Esophagus muscularis mucosa (tissue), 4 donors: ENCODE measurements at regions not wholly inside any gene's neighbourhood (a gene's known extent, or its start where the extent isn't known, plus 50 kb on each side); places are given as distances from the start of the nearest gene placed in this dataset.

Experiments
- DNase-seq: peaks from one replicate; pipeline ENCODE4 v3.0.0-alpha.2; 2017; ENCODE audit errors: extremely low spot score
- H3K27ac ChIP-seq, 4 donors: fragments of 200-600 bp; sonication (generic); replicated peaks in 1 of 4; 1 replicate in 3 of 4; 2 replicates in 1 of 4; pipeline ENCODE4 v1.5.1; 2016 to 2019; ENCODE audit warnings: mild to moderate bottlenecking in 1 of 4
- H3K27me3 ChIP-seq, 4 donors: fragments of 200-600 bp; sonication (generic); one replicate each; pipeline versions ENCODE4 v1.5.1 to v1.6.0; 2016 to 2019
- H3K36me3 ChIP-seq, 4 donors: fragments of 200-600 bp; sonication (generic); one replicate each; pipeline ENCODE4 v1.5.1; 2016 to 2019
- H3K4me1 ChIP-seq, 4 donors: fragments of 200-600 bp; sonication (generic); one replicate each; pipeline ENCODE4 v1.5.1; 2016 to 2019
- H3K4me3 ChIP-seq, 4 donors: fragments of 200-600 bp; sonication (generic); 1 replicate in 2 of 4; 2 replicates in 2 of 4; pipeline ENCODE4 v1.5.1; 2016 to 2019; ENCODE audit warnings: mild to moderate bottlenecking in 4 of 4, moderate library complexity in 1 of 4
- H3K9me3 ChIP-seq, 4 donors: fragments of 200-600 bp; sonication (generic); 1 replicate in 3 of 4; 2 replicates in 1 of 4; pipeline ENCODE4 v1.5.1; 2016 to 2019
- EP300 ChIP-seq: sonication (generic); formaldehyde crosslinking; IDR thresholded peaks from one replicate; pipeline ENCODE4 v1.6.1; 2017; ENCODE audit warnings: antibody characterized with exemption
- POLR2A ChIP-seq: fragments of 450-650 bp; IDR thresholded peaks from one replicate; pipeline ENCODE4 v1.6.1; 2017; ENCODE audit warnings: antibody characterized with exemption, moderate library complexity, mild to moderate bottlenecking, low read depth
- POLR2AphosphoS5 ChIP-seq, 2 donors: sonication (generic); formaldehyde crosslinking; IDR thresholded peaks; one replicate each; pipeline ENCODE4 v1.6.1; 2017; ENCODE audit warnings: antibody characterized with exemption in 2 of 2
- WGBS: methylation state at CpG from one replicate; pipeline ENCODE4 v1.1.5; 2018; 5-methylcytosine and 5-hydroxymethylcytosine counted together
- intact Hi-C: fragments of 100-400 bp; cut with DNase I; formaldehyde crosslinking; loops from one replicate; pipeline ENCODE4 v1.15.1; 2023
- TF ChIP-seq, protein P1 (sequence below), 3 experiments: fragments of 200-600 bp in 2 of 3; fragments of 450-650 bp in 1 of 3; sonication (generic) in 2 of 3; IDR thresholded peaks; one replicate each; pipeline ENCODE4 v1.5.1; 2017 to 2019; ENCODE audit warnings: antibody characterized with exemption in 3 of 3, mild to moderate bottlenecking in 2 of 3, moderate library complexity in 1 of 3

DNA sequence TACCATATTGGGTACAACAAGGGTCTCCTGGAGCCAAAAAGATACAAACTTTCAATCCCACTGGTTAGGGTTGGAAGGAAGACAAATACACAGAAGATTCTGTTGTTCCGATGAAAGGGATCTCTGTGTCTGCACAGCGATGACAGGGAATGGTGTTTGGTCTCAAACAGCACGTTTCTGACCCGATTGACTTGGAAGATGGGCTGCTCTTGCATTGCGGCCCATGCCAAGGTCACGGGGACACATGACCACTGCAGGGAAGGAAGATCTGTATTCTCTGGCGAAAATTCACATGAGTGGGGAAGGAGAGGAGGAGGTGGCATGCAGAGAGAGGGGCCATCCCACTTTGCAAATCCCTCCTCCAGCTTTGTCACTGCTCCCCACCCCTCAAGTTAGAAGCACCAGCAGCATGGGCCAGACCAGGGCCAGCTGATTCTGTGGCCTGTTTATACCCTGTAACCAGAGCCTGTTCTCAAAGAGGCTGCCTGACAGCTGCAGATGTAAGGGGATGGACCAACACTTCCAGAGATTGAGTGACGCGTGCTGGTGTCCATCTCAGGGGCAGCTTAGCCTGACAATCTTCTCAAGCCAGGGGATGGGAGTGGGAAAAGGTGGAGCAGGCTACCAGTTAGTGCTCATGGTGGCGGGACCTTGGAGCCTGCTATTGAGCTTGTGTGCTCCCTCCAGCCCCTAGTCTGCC, 57.2 kb downstream of the TNP1 start:
- Histone ChIP-seq H3K4me3 (no peak overlapping the region), H3K27ac (no peak overlapping the region), H3K9me3 (no peaks in the 10 kb centered on the region), H3K36me3 (no peaks in the 10 kb centered on the region), H3K27me3 (no peaks in the 10 kb centered on the region), H3K4me1 (peaks cover 17 to 38% (median 29%) of the 10 kb centered on the region in 4 donors)
- DNase-seq = no peak
- intact Hi-C loops = no loop called here
- 94% methylated on average over 10 of the region's 10 CpGs for WGBS
- TF ChIP-seq EP300 = no peak
- no peak for TF ChIP-seq POLR2AphosphoS5 (IDR thresholded peaks at IDR 0.05)
- TF ChIP-seq POLR2A = no peak
- TF ChIP-seq, protein P1, sequence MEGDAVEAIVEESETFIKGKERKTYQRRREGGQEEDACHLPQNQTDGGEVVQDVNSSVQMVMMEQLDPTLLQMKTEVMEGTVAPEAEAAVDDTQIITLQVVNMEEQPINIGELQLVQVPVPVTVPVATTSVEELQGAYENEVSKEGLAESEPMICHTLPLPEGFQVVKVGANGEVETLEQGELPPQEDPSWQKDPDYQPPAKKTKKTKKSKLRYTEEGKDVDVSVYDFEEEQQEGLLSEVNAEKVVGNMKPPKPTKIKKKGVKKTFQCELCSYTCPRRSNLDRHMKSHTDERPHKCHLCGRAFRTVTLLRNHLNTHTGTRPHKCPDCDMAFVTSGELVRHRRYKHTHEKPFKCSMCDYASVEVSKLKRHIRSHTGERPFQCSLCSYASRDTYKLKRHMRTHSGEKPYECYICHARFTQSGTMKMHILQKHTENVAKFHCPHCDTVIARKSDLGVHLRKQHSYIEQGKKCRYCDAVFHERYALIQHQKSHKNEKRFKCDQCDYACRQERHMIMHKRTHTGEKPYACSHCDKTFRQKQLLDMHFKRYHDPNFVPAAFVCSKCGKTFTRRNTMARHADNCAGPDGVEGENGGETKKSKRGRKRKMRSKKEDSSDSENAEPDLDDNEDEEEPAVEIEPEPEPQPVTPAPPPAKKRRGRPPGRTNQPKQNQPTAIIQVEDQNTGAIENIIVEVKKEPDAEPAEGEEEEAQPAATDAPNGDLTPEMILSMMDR (IDR thresholded peaks at IDR 0.05) = no peak

DNA sequence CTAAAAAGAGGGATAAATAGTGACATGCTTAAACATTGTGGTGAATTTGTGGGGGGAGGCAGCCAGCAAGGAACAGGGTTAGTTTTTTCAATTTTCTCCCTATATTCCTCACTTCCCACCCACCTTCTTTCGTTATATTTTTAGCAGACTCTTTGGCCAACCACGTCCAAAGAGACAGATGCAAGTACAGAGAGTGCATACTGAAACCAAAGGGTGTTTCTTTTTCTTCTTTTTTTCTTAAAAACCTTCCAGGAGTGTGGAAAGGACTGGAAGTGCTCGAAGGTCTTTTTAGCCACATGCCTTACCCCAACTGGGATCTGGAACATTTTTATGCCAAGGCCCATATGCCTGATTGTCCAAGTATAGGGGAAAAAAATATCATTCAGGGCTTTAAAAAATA, 59.0 kb downstream of the TNP1 start:
- Histone ChIP-seq H3K9me3 (no peaks in the 10 kb centered on the region), H3K4me1 (peaks cover 17 to 38% (median 29%) of the 10 kb centered on the region in 4 donors), H3K27ac (peak overlapping the region; percentile 35 to 62 (median 44)), H3K4me3 (no peak overlapping the region), H3K36me3 (no peaks in the 10 kb centered on the region), H3K27me3 (no peaks in the 10 kb centered on the region)
- DNase-seq = no peak
- WGBS = 53% methylated on average over 3 of the region's 3 CpGs
- TF ChIP-seq, protein P1 (IDR thresholded peaks at IDR 0.05) = no peak
- no peak for TF ChIP-seq POLR2A
- no peak for TF ChIP-seq POLR2AphosphoS5 (IDR thresholded peaks at IDR 0.05)
- TF ChIP-seq EP300 = no peak
- intact Hi-C loops = no loop called here

DNA sequence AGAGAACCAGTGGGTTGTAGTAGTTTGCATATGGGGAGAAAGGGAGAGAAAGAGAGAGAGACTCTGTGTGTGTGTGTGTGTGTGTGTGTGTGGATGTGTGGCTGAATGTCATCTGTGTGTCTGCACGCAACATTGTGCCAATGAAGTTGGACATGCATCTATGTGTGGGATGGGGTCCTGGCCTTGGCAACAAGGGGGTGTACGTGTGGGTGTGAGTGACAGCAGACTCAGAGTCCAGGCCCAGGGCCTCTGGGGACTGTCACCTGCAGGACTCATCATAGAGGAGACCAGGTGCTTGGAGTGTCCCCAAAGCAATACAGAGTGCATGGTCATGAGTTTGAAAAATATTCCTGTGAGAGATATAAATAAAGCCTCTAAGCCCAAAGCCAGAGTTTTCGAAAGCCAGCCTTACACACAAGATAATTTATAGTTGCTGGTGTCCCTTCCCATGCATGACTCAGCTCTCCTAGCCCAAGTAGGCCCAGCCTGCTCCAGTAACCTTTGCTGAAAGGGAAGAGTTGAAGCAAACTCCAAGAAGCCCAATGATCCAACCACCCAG, 59.9 kb downstream of the TNP1 start:
- H3K27me3 ChIP-seq = no peaks in the 10 kb centered on the region
- peaks cover 17 to 38% (median 27%) of the 10 kb centered on the region in 4 donors for H3K4me1 ChIP-seq
- H3K9me3 ChIP-seq = no peaks in the 10 kb centered on the region
- TF ChIP-seq POLR2AphosphoS5 (IDR thresholded peaks at IDR 0.05) = no peak
- intact Hi-C loops = loop anchor here (10.0 kb wide), 1 partner anchor 165 kb away; no protein-coding TSS in a partner anchor
- H3K36me3 ChIP-seq = no peaks in the 10 kb centered on the region
- peak overlapping the region; percentile 35 to 62 (median 44) for H3K27ac ChIP-seq
- no peak for DNase-seq
- H3K4me3 ChIP-seq = no peak overlapping the region
- WGBS = 70% methylated on average over 3 of the region's 3 CpGs

- Histone ChIP-seq H3K4me1 (peaks cover 14 to 38% (median 34%) of the 10 kb centered on the region in 4 donors), H3K36me3 (no peaks in the 10 kb centered on the region), H3K27me3 (no peaks in the 10 kb centered on the region), H3K9me3 (no peaks in the 10 kb centered on the region), H3K27ac (no peak overlapping the region), H3K4me3 (no peak overlapping the region)
- TF ChIP-seq, protein P1 (IDR thresholded peaks at IDR 0.05) = no peak
- TF ChIP-seq EP300 (no peak), POLR2A (no peak), POLR2AphosphoS5 (IDR thresholded peaks at IDR 0.05) (no peak)
- WGBS = 95% methylated on average over 10 of the region's 10 CpGs
- no peak for DNase-seq
- intact Hi-C loops = loop anchor here (10.0 kb wide), 1 partner anchor 169 kb away; no protein-coding TSS in a partner anchor
These were observed 63.6 kb downstream of the TNP1 start for GRCh38 chr2:216796115-216796840.

DNA sequence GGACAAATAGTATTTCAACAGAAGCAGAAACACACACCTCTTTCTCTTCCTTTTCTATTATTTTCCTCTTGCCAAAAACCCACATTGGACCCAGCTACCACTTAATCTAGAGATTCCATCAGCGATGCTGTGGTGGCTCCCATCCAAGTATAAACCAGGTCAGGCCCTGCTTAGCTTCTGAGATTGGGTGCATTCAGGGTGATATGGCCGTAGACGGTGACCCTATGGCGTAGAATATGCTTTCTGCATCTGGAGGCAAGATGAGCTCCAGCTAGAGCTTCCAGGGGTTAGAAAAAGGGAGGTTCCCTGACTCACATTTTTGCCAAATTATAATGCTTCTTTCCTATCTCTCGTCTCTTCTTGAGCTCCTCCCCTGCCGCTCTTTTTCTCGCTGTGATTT, 66.5 kb downstream of the TNP1 start:
- Histone ChIP-seq H3K9me3 (no peaks in the 10 kb centered on the region), H3K27me3 (no peaks in the 10 kb centered on the region), H3K27ac (no peak overlapping the region), H3K36me3 (no peaks in the 10 kb centered on the region), H3K4me1 (peaks cover 3 to 35% (median 15%) of the 10 kb centered on the region in 4 donors), H3K4me3 (no peak overlapping the region)
- TF ChIP-seq EP300 (no peak), POLR2AphosphoS5 (IDR thresholded peaks at IDR 0.05) (no peak), POLR2A (no peak)
- TF ChIP-seq, protein P1 (IDR thresholded peaks at IDR 0.05) = no peak
- intact Hi-C loops = loop anchor here (10.0 kb wide), 1 partner anchor 171 kb away; no protein-coding TSS in a partner anchor
- WGBS = 91% methylated on average over 7 of the region's 7 CpGs
- DNase-seq = no peak
